GM21360 (cell line): ENCODE measurements at regions not wholly inside any gene's neighbourhood (a gene's known extent, or its start where the extent isn't known, plus 50 kb on each side); places are given as distances from the start of the nearest gene placed in this dataset.
"Not testable (repeated sequence)": the region's sequence is repeated elsewhere in the genome, so short reads cannot be mapped to it uniquely, and the experiment has no call there.

Experiments used
- ATAC-seq: cut with Tn5 transposase; IDR thresholded peaks from one replicate; pipeline ENCODE4 v1.9.1; 2021; ENCODE audit warnings: mild to moderate bottlenecking, moderate library complexity; ENCODE audit not compliant: unreplicated experiment

DNA sequence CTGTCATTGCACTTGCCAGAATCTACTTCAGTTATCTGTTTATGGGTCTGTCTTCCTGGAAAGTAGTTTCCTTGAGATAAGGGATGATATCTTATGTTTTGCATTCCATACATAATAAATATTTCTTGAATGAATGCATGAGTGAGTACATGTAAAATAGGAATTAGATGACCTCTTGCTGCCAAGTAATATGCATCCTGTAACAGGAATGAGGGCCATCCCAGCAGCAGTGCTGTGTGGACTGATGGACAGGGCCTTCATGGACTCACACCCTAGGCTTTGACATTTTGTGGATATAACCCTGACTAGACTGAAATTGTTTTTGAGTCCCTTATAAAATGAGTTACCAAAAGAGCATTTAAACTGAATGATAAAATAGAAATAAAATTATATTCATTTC, 77.2 kb upstream of the NEIL3 start:
- no peak for ATAC-seq

DNA sequence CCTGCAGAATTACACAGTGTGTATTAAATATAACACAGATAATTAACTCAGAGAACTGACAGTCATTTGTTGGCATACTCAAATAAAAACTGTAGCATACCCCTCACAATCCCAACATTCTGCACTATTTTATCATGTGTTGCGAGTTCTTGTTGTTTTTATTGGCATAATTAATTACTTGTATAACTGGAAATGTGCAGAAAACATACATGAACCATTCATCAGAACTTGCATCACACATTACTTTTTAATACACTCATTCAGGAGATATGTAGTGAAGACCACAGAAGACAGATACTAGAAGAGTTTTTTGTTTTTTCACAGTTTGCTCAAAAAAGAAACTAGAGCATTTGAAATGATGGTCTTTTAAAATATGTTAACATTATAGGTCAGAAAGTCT, 74.6 kb upstream of the NEIL3 start:
- no peak for ATAC-seq

DNA sequence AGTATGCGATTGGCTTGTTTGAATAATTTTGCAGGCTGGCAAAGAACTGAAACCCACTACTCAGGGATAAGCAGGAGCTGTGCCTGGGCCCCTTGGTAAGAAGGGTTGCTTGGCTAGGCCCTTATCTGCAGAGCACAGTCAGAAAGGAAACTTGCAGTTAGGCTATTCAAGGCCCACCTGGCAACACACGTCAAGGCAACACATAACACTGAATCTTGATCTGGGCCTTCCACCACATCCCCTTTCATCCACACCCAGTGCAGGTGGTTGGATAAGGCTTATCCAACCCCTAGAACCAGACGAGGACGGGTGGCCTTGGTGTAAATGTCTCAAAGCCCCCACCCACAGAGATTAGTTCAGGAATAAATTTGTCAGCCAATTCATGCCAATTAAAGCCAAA, 72.8 kb upstream of the NEIL3 start:
- ATAC-seq, result no peak

DNA sequence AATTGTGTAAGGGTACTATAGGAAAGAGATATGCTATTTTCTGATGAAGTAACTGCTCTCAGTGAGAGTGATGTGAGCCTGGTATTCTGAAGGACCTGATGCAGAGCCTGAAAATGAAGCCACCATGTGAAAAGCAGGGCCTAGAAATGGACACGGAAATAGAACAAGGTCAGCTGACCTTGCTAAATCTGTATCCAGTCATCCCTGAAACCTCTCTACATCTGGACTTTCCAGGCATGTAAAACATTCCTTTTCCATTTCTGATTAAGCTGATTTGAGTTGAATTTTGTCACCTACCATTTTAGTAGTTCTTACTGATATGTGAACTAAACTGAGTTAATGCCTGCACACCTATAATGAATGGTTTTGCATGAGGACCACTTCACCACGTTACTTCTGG, 72.4 kb upstream of the NEIL3 start:
- ATAC-seq, result no peak

DNA sequence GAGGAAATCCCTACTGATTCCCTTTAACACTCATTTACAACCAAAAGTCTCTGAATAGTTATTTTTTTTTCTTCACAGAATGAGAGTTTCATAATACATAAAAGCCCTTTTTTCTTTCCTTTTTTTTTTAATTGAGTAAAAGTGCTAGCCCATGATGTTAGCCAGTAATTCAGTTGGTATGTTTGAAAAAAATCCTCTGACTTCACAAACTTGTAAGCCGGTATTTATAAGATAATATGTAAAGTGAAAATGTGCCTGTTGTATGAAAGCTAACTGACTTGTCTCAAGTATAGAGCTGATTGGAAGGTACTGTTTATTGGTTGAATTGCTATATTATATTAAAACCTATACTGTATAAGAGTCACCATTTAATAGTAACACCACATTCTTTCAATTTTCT, 70.2 kb upstream of the NEIL3 start:
- no peak for ATAC-seq

DNA sequence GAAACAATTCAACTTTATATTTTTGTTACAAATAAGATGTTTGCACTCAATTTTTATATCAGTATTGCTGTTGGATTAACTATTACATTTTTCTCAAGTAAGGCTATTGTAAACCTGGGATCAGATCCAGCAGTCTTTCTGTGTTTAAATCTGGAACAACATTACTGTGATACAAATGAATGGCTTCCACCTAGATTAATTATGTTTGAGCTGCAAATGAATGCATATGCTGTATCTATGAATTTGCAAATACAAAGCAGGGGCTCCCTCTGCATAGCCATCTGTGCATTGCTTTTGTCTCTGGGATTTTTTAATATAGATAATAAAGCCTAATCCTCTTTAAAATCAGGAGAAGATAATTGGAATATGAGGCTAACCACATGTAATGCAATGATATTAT, 69.8 kb upstream of the NEIL3 start:
- ATAC-seq, result no peak

DNA sequence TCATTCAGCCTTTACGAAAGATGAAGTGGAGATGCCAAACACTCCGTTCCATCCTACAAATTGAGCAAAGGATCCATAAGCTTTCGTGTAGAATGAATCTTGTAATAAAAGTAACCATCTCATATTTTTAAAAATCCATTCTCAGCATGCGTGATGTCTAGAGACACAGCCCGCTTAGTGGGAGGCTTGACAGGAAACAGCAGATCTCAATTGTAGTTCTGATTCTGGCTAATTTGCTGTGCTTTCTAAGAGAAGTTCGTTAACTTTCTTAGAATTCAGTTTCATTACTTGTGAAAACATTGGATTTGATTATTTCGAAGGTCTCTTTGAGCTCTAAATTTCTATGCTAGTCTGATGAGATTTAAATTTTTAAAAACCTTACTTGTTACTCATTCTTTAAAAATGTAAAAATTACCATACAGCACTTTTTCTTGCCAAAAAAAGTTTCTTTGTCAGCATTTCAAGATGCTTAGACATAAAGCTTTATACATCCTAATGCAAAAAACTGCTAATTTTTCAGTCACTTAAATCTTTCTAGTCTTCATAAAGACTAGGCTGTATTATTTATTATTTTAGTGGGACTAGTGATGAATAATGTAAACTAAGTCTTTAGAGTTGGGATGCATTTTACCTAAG, 66.9 kb upstream of the NEIL3 start:
- ATAC-seq, result no peak

DNA sequence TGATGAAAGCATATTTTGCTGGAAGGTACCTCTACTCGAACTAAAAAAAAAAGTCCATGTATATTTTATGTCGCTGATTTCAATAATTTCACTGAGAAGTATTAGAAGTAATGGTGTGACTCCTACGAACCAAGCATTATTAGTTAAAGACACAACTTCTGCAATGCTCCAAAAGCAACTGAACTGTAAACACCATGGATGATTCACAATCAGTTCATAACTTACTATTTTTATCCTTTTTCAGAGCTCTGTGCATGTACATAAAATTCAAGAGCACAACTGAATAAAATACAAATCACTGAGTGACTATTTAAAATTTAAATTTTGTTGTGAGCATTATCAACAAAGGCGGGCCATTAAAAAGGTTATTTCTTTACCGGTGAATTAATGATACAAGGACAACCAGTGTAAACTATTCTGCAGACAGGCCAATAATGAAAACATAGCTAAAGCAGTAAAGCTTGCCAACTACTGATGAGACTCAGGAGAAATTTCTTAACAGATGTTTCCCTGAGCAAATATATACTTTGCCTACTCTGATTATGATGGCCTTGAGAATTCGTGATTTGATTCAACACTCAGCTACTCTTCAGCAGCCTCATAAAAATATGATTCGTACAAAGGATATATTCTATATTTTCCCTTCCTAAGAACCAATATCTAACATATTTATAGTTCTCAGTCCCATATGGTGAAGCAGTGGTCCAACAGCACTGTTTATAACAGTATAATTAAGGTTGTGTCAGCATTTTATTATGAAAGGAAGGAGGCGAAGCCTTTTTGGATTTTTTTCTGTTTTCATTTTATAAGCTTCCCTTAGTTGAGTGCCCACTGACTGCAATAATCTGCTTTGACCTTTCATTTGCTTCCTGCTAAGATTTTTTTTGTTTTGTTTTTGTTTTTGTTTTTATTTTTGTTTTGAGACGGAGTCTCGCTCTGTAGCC, 62.8 kb upstream of the NEIL3 start:
- no peak for ATAC-seq

DNA sequence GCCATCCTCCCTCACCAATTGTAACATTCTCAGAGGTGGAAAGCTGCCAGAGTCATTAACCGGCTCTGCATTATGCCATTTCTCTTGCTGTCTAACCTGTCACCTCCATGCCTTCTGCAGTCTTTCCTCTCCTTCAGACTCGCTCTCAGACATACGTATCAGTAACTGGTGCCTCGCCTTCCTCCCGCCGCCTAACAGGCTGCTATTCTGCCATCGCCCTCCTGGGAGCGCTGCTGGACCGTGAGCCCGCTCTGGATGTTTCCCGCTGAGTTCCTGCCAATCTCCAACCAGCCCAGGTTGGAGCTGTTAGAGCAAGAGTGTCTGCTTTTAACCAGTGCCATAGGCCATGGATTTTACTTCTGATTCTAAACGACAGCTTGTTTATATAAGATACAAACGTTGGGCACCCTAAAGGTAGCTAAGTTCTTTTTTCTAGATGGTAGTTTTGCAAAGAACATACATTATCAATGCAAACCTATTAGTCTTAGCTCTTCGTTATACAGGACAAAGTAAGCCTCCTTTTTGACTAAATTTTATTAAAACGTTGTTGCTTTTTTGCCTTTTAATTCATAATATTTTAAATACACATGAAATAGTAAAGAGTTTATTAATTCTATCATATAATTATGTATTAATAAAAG, 59.5 kb upstream of the NEIL3 start:
- ATAC-seq, result peak; percentile 99

DNA sequence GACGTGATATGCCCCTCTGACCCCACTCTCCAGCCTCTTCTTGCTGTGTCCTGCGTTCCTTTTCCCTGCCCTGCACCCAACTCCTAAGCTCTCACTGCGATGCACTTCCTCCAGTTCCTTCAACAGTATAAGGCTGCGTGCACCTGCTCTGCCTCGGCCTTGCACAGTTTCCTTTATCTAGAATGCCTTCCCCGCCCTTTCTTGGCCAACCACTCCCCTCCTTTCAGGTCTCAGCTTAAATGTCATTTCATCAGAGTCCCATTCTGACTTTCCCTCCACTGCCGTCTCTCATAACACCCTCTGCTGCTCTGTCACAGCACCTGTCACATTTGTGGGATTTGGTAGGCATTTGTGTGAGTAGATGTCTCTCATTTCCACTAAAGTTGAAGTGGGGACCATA, 58.4 kb upstream of the NEIL3 start:
- no peak for ATAC-seq

DNA sequence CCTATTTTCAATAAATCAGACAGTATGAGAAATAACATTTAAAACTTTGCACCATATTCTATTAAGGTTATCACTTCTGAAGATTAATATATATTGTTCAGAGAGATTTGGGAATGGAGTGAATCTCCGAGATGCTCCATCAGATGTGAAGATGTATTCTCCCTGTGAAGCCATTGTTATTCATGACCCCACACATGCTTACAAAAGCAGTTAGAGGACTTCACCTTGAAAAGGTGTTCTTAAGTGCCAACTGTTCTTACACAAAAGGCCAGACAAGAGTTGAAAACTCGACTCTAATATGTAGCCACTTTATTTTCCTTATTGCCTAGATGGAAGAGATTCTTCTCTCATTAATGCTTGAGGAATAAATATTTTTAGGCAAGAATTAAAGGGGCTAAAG, 54.3 kb upstream of the NEIL3 start:
- no peak for ATAC-seq

DNA sequence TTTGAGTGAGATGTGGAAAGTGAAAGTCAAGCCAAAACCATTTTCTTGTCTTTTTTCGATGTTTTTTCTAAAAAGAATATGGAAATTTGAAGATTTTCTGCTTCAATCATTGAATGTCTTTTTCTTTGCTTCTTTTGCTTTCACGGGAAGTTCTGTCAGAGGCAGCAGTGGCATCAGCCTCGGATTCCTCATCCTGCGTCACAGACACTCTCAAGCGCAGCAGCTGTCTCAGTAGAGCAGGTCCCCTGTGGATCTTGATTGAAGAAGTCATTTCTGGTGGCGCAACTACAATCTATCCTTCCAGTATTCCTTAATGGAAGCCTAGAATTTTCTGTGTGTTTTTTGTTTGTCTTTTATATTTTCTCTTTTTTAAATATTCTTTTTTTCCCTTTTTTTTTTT, 52.7 kb upstream of the NEIL3 start:
- ATAC-seq, result no peak

DNA sequence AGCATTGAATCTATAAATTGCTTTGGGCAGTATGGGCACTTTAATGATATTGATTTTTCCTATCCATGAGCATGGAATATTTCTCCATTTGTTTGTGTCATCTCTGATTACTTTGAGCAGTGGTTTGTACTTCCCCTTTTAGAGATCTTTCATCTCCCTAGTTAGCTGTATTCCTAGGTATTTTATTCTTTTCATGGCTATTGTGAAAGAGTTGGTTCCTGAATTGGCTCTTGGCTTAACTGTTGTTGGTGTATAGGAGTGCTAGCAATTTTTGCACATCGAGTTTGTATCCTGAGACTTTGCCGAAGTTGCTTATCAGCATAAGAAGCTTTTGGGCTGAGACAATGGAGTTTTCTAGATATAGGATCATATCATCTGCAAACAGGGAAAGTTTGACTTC, 50.2 kb upstream of the NEIL3 start:
- ATAC-seq, result not testable (repeated sequence)
